Endothelial cell (in vitro differentiated cells): ENCODE measurements at regions not wholly inside any gene's neighbourhood (a gene's known extent, or its start where the extent isn't known, plus 50 kb on each side); places are given as distances from the start of the nearest gene placed in this dataset.

Experiments
- DNase-seq: peaks from one replicate; pipeline ENCODE4 v3.0.0; 2021; ENCODE audit warnings: low spot score
- H3K27ac Mint-ChIP-seq: one replicate; pipeline ENCODE4 v1.8.0; 2021; ENCODE audit warnings: mixed read lengths, inconsistent platforms; ENCODE audit not compliant: unreplicated experiment
- H3K27me3 Mint-ChIP-seq: one replicate; pipeline ENCODE4 v1.8.0; 2021; ENCODE audit warnings: mild to moderate bottlenecking, moderate library complexity, mixed read lengths, inconsistent platforms; ENCODE audit not compliant: unreplicated experiment
- H3K36me3 Mint-ChIP-seq: one replicate; pipeline ENCODE4 v1.8.0; 2021; ENCODE audit warnings: mild to moderate bottlenecking, low read depth, mixed read lengths, inconsistent platforms; ENCODE audit not compliant: unreplicated experiment
- H3K4me1 Mint-ChIP-seq: one replicate; pipeline ENCODE4 v1.8.0; 2021; ENCODE audit warnings: mild to moderate bottlenecking, mixed read lengths, inconsistent platforms; ENCODE audit not compliant: unreplicated experiment
- H3K4me3 Mint-ChIP-seq: one replicate; pipeline ENCODE4 v1.8.0; 2021; ENCODE audit warnings: mild to moderate bottlenecking, mixed read lengths, inconsistent platforms; ENCODE audit not compliant: unreplicated experiment
- H3K9me3 Mint-ChIP-seq: one replicate; pipeline ENCODE4 v1.8.0; 2021; ENCODE audit warnings: mixed read lengths, inconsistent platforms; ENCODE audit not compliant: unreplicated experiment
- TF ChIP-seq, protein P1 (sequence below): fragments of 200-600 bp; sonication (generic); IDR thresholded peaks from one replicate; pipeline ENCODE4 v1.5.0; 2021; ENCODE audit warnings: antibody characterized with exemption; ENCODE audit not compliant: unreplicated experiment

DNA sequence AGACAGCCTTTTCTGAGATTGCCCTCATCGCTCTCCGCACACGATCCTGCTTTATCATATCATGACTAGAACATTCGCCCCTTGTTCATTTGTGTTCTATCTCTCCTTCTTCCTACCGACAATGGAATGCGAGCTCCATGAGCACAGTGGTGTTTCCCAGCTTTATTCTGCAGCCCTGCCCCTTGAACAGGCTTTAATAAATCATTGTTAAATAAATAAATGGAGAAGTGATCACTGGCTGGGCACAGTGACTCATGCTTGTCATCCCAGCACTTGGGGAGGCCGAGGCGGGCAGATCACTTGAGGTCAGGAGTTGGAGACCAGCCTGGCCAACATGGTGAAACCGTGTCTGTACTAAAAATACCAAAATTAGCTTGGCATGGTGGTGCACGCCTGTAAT is 1063.3 kb upstream of the EEF2KMT start:
- no peaks in the 10 kb centered on the region for H3K36me3 Mint-ChIP-seq
- H3K27ac Mint-ChIP-seq = no peak overlapping the region
- H3K4me1 Mint-ChIP-seq = no peaks in the 10 kb centered on the region
- H3K4me3 Mint-ChIP-seq = no peak overlapping the region
- no peaks in the 10 kb centered on the region for H3K9me3 Mint-ChIP-seq
- peaks cover 3% of the 10 kb centered on the region for H3K27me3 Mint-ChIP-seq
- TF ChIP-seq, protein P1, sequence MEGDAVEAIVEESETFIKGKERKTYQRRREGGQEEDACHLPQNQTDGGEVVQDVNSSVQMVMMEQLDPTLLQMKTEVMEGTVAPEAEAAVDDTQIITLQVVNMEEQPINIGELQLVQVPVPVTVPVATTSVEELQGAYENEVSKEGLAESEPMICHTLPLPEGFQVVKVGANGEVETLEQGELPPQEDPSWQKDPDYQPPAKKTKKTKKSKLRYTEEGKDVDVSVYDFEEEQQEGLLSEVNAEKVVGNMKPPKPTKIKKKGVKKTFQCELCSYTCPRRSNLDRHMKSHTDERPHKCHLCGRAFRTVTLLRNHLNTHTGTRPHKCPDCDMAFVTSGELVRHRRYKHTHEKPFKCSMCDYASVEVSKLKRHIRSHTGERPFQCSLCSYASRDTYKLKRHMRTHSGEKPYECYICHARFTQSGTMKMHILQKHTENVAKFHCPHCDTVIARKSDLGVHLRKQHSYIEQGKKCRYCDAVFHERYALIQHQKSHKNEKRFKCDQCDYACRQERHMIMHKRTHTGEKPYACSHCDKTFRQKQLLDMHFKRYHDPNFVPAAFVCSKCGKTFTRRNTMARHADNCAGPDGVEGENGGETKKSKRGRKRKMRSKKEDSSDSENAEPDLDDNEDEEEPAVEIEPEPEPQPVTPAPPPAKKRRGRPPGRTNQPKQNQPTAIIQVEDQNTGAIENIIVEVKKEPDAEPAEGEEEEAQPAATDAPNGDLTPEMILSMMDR = no peak
- DNase-seq = no peak

DNA sequence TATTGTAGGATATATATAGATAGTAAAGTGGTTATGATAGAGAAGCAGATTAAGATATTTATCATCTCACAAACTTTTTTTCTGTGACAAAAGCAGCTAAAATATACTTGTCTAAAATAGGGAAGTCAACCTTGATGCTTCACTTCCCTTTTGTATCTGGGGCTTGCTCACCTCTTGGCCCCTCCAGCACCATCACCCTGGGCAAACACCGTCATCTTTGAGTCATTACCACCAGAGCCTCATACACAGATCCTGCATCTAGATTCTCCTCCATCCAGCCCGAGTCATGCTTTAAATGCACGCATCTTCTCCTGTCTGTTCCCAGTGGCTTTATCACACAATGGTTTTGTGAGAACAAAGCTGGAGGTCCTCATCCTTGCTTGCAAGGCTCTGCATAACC is 1062.7 kb upstream of the EEF2KMT start:
- H3K27ac Mint-ChIP-seq = no peak overlapping the region
- H3K36me3 Mint-ChIP-seq = no peaks in the 10 kb centered on the region
- TF ChIP-seq, protein P1 = no peak
- no peaks in the 10 kb centered on the region for H3K9me3 Mint-ChIP-seq
- peaks cover 3% of the 10 kb centered on the region for H3K27me3 Mint-ChIP-seq
- no peak overlapping the region for H3K4me3 Mint-ChIP-seq
- H3K4me1 Mint-ChIP-seq = no peaks in the 10 kb centered on the region
- DNase-seq = no peak

DNA sequence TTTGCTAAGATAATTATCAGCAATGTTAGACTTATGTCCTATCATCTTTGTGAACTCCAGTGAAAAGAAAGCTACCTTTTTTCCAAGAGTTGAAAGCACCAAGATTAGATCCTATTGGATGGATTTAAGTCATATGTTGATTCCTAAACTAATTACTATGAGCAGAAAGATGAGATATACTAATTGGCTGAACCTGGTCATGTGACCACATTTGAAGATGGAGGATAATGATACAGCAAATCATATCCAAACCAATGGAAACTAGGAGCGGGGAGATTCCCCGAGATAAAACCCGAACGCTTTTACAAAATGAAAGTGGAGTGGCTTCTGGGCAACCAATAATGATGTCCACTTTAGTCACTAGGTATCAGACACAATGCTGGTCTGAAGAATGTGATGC is 1060.2 kb upstream of the EEF2KMT start:
- TF ChIP-seq, protein P1 = no peak
- H3K36me3 Mint-ChIP-seq = no peaks in the 10 kb centered on the region
- H3K27me3 Mint-ChIP-seq = peaks cover 5% of the 10 kb centered on the region
- DNase-seq = no peak
- H3K4me1 Mint-ChIP-seq = no peaks in the 10 kb centered on the region
- no peak overlapping the region for H3K27ac Mint-ChIP-seq
- no peak overlapping the region for H3K4me3 Mint-ChIP-seq
- no peaks in the 10 kb centered on the region for H3K9me3 Mint-ChIP-seq

DNA sequence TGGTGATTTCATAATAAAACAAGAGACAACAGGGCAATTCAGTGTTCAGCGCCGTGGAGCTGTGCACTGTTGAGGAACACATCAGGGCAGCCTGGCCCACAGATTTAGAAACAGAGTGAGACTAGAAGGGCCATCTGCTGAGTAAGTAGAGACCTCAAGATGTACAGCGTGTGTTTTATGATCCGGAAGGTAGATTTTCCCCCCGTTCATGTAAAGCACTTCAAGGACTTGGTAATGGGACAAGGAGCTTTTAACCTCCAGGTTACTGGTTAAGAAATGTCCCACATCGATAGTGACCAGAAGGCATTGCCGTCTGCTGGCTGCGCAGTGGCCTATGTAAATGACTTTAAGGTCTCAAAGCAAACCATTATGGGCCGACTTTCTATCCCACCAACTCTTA is 1057.7 kb upstream of the EEF2KMT start:
- DNase-seq = no peak
- TF ChIP-seq, protein P1 = no peak
- Mint-ChIP-seq H3K36me3 (no peaks in the 10 kb centered on the region), H3K4me1 (peaks cover 3% of the 10 kb centered on the region), H3K9me3 (no peaks in the 10 kb centered on the region), H3K27ac (no peak overlapping the region), H3K4me3 (no peak overlapping the region), H3K27me3 (peaks cover 2% of the 10 kb centered on the region)

DNA sequence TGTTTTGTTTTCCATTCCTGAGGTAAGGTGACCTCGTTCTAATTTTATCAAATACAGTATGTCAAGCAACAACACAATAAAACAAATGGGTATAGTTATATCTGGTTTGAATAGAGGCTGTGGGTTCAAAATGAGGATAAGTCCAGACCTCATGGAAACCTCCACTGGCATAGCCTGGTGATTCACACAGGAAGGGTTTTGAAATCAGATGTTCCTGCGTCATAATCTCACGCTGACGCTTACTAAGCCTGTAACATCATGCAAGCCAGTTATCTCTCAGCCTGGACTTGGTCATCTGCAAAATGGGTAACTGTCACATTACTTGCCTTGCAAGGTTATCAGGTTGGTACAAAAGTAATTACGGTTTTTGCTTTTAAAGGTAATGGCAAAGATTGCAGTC is 1056.3 kb upstream of the EEF2KMT start:
- no peak overlapping the region for H3K4me3 Mint-ChIP-seq

More for the DNA sequence above, 1056.3 kb upstream of the EEF2KMT start:
- no peaks in the 10 kb centered on the region for H3K36me3 Mint-ChIP-seq
- no peaks in the 10 kb centered on the region for H3K9me3 Mint-ChIP-seq
- H3K4me1 Mint-ChIP-seq = peaks cover 3% of the 10 kb centered on the region
- no peak overlapping the region for H3K27ac Mint-ChIP-seq
- DNase-seq = no peak
- peaks cover 2% of the 10 kb centered on the region for H3K27me3 Mint-ChIP-seq
- TF ChIP-seq, protein P1 = no peak
